LNCaP clone FGC (cell line): ENCODE measurements at regions not wholly inside any gene's neighbourhood (a gene's known extent, or its start where the extent isn't known, plus 50 kb on each side); places are given as distances from the start of the nearest gene placed in this dataset.

ENCODE experiments used
- DNase-seq: peaks from one replicate; pipeline ENCODE4 v3.0.0-alpha.2; 2011; ENCODE audit warnings: low read depth
- H3K4me3 ChIP-seq: 2 replicates; pipeline ENCODE4 v1.5.1; 2011; ENCODE audit warnings: mild to moderate bottlenecking, low read depth, low read length, control low read depth
- CTCF ChIP-seq: IDR thresholded peaks from 2 replicates; pipeline ENCODE4 v1.5.1; 2012; ENCODE audit warnings: mild to moderate bottlenecking; ENCODE audit not compliant: control insufficient read depth, insufficient read depth; ENCODE audit errors: extremely low read depth

GRCh38 chr15:68500363-68501258, 68.6 kb upstream of the ITGA11 start:
- TF ChIP-seq CTCF: no peak
- no peak for DNase-seq

GRCh38 chr15:68501259-68501591, 69.3 kb upstream of the ITGA11 start:
- DNase-seq: no peak
- no peak for TF ChIP-seq CTCF
- H3K4me3 ChIP-seq: no peak overlapping the region

More at GRCh38 chr15:68500363-68501258, 68.6 kb upstream of the ITGA11 start:
- no peak overlapping the region for H3K4me3 ChIP-seq

GRCh38 chr15:68501616-68502015, 69.7 kb upstream of the ITGA11 start:
- no peak for DNase-seq
- no peak for TF ChIP-seq CTCF
- H3K4me3 ChIP-seq: no peak overlapping the region

GRCh38 chr15:68502398-68502901, 70.5 kb upstream of the ITGA11 start:
- no peak overlapping the region for H3K4me3 ChIP-seq
- TF ChIP-seq CTCF: no peak
- DNase-seq: no peak

DNA sequence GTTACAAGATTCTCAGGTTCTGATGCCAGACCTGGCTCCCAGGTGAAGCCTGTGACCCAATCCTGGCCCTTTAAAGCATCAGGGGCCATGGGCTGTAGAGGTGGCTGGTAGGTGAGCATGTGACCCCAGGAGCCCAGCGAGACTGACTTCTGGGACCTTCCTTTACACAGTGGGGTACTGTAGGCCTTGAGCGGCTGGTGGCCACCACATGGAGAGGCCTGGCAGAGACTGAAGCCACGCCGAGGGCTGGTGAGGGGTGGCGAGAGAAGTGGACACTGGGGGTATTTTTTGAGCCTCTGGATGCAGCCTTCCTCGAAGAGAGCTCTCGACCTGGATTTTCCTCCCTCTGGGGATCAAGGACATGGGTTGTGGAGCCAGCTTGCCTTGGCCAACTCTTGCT, 71.2 kb upstream of the ITGA11 start:
- DNase-seq: no peak
- H3K4me3 ChIP-seq: no peak overlapping the region
- no peak for TF ChIP-seq CTCF

GRCh38 chr15:68503791-68504680, 72.1 kb upstream of the ITGA11 start:
- no peak for TF ChIP-seq CTCF
- no peak for DNase-seq
- H3K4me3 ChIP-seq: no peak overlapping the region
